ENCODE measurements at regions not wholly inside any gene's neighbourhood (a gene's known extent, or its start where the extent isn't known, plus 50 kb on each side); places are given as distances from the start of the nearest gene placed in this dataset.

DNA sequence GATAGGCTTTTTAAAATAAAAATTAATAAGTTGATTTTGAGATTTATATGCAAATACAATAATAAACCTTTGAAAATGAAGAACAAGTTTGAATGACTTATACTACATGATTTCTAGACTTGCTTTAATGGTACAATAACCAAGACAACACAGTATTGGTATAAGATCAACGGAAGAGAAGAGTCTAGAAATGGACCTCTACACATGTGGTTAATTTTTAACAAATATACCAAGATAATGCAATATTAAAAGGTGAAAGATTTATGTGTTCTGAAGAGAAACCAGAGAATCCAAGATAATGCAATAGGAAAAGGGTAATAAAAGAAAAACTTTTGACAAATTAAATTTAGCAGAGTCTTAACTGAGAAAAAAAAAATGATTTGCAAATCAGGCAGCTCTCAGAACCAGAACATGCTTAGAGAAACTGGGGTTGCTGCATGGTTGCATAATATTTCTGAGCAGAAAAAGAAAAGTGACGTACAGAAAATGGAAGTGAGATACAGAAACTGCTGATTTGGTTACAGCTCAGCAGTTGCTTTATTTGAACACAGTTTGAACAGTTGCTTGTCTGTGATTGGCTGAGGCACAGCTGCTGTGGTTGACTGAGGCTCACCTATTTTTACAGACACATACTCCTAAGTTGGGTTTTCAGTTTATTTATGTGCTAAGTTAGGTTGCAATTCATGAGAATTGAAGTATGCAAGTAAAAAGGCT is 365.9 kb downstream of the CRPPA start:
- Histone ChIP-seq H2AFZ (ENCODE audit: low read depth, low read length) (no peak overlapping the region), H3K4me3 (ENCODE audit: low read depth in 1 of 2, low read length in 2 of 2) (no peak overlapping the region), H3K27me3 (ENCODE audit: insufficient read depth, low read length, poor library complexity) (no peaks in the 10 kb centered on the region), H3K36me3 (ENCODE audit: insufficient read depth, low read length) (no peaks in the 10 kb centered on the region), H3K4me1 (ENCODE audit: insufficient read depth, low read length) (no peaks in the 10 kb centered on the region), H3K9me3 (ENCODE audit: insufficient read depth, low read length, severe bottlenecking) (no peaks in the 10 kb centered on the region), H4K20me1 (ENCODE audit: insufficient read depth, low read length) (no peaks in the 10 kb centered on the region), H3K9ac (ENCODE audit: low read depth, low read length) (no peak overlapping the region), H3K4me2 (ENCODE audit: insufficient read depth, low read length) (no peak overlapping the region), H3K27ac (ENCODE audit: low read length) (no peak overlapping the region), H3K79me2 (ENCODE audit: insufficient read depth, low read length) (no peaks in the 10 kb centered on the region)
- DNase-seq (no peak), ATAC-seq (ENCODE audit: insufficient read depth, low read depth) (no peak)
- TF ChIP-seq, protein P1, sequence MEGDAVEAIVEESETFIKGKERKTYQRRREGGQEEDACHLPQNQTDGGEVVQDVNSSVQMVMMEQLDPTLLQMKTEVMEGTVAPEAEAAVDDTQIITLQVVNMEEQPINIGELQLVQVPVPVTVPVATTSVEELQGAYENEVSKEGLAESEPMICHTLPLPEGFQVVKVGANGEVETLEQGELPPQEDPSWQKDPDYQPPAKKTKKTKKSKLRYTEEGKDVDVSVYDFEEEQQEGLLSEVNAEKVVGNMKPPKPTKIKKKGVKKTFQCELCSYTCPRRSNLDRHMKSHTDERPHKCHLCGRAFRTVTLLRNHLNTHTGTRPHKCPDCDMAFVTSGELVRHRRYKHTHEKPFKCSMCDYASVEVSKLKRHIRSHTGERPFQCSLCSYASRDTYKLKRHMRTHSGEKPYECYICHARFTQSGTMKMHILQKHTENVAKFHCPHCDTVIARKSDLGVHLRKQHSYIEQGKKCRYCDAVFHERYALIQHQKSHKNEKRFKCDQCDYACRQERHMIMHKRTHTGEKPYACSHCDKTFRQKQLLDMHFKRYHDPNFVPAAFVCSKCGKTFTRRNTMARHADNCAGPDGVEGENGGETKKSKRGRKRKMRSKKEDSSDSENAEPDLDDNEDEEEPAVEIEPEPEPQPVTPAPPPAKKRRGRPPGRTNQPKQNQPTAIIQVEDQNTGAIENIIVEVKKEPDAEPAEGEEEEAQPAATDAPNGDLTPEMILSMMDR (IDR thresholded peaks at IDR 0.05; ENCODE audit: borderline replicate concordance, extremely low read depth, low read length, poor library complexity, severe bottlenecking), result no peak
- no peak for TF ChIP-seq EZH2 (IDR thresholded peaks at IDR 0.05; ENCODE audit: borderline replicate concordance, low read depth, low read length, severe bottlenecking)

DNA sequence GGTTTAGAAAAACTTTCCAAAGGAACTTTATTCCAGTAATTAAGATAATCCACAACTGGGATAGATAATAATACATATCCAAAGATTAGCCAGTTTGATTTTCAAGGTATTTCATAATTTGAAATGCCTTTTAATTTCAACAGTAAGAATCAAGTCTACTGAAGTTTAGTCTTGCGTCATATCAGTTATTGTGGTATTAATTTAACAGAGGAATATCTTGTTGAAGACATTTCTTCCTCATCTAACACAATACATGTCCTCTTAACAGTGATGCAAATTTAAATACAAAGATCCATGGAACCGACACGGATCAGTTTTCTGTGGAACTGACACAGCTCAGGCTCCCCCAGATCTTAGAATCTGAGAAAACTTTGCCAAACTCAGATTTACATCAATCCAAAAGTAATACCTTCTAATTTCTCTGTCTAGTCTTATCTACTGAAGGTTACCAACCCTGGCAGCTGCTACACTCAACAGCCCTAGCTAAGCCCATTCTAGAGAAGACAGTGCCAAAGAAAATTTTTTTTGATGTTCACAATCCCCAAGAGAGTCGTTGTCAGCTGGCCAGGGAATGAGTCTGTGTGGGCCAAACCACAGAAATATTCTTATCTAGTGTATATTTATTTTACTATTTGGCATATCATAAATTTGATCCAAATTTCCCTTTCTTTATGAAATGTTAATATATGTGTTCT is 365.2 kb upstream of the MEOX2 start:
- Histone ChIP-seq H4K20me1 (ENCODE audit: insufficient read depth, low read length) (no peaks in the 10 kb centered on the region), H3K36me3 (ENCODE audit: insufficient read depth, low read length) (no peaks in the 10 kb centered on the region), H3K4me2 (ENCODE audit: insufficient read depth, low read length) (no peak overlapping the region), H3K27ac (ENCODE audit: low read length) (no peak overlapping the region), H3K4me3 (ENCODE audit: low read depth in 1 of 2, low read length in 2 of 2) (no peak overlapping the region), H3K27me3 (ENCODE audit: insufficient read depth, low read length, poor library complexity) (no peaks in the 10 kb centered on the region), H2AFZ (ENCODE audit: low read depth, low read length) (no peak overlapping the region), H3K9ac (ENCODE audit: low read depth, low read length) (no peak overlapping the region), H3K79me2 (ENCODE audit: insufficient read depth, low read length) (no peaks in the 10 kb centered on the region), H3K9me3 (ENCODE audit: insufficient read depth, low read length, severe bottlenecking) (no peaks in the 10 kb centered on the region), H3K4me1 (ENCODE audit: insufficient read depth, low read length) (no peaks in the 10 kb centered on the region)
- no peak for ATAC-seq (ENCODE audit: insufficient read depth, low read depth)
- TF ChIP-seq EZH2 (IDR thresholded peaks at IDR 0.05; ENCODE audit: borderline replicate concordance, low read depth, low read length, severe bottlenecking), result no peak
- TF ChIP-seq, protein P1 (IDR thresholded peaks at IDR 0.05; ENCODE audit: borderline replicate concordance, extremely low read depth, low read length, poor library complexity, severe bottlenecking), result no peak
- no peak for DNase-seq

DNA sequence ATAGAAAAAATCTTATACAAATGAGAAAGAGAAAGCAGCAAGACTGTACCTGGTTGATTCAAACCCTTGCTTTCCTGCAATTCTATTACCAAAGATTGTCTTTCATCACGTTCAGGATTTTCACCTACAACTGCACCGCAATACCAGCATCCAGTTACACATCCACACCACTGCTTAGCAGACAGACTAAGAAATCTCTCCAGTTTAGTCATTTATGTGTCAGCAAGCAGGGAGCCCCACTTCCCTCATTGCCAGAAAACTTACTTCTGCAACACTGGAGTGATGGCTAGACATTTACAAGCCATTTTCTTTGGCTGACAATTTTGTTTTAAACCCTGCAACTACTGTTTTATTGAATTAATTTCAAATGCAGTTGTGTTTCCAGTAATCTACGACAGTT is 359.6 kb upstream of the MEOX2 start:
- no peaks in the 10 kb centered on the region for H3K79me2 ChIP-seq (ENCODE audit: insufficient read depth, low read length)
- no peak overlapping the region for H3K27ac ChIP-seq (ENCODE audit: low read length)
- H3K4me3 ChIP-seq (ENCODE audit: low read depth in 1 of 2, low read length in 2 of 2), result no peak overlapping the region
- TF ChIP-seq EZH2 (IDR thresholded peaks at IDR 0.05; ENCODE audit: borderline replicate concordance, low read depth, low read length, severe bottlenecking), result no peak
- TF ChIP-seq, protein P1 (IDR thresholded peaks at IDR 0.05; ENCODE audit: borderline replicate concordance, extremely low read depth, low read length, poor library complexity, severe bottlenecking), result no peak
- H3K4me2 ChIP-seq (ENCODE audit: insufficient read depth, low read length), result no peak overlapping the region
- H2AFZ ChIP-seq (ENCODE audit: low read depth, low read length), result no peak overlapping the region
- H3K4me1 ChIP-seq (ENCODE audit: insufficient read depth, low read length), result no peaks in the 10 kb centered on the region
- no peak for DNase-seq
- no peaks in the 10 kb centered on the region for H3K27me3 ChIP-seq (ENCODE audit: insufficient read depth, low read length, poor library complexity)
- H3K36me3 ChIP-seq (ENCODE audit: insufficient read depth, low read length), result no peaks in the 10 kb centered on the region
- H4K20me1 ChIP-seq (ENCODE audit: insufficient read depth, low read length), result no peaks in the 10 kb centered on the region
- ATAC-seq (ENCODE audit: insufficient read depth, low read depth), result no peak
- H3K9ac ChIP-seq (ENCODE audit: low read depth, low read length), result no peak overlapping the region
- H3K9me3 ChIP-seq (ENCODE audit: insufficient read depth, low read length, severe bottlenecking), result no peaks in the 10 kb centered on the region
